22Rv1 (cell line): ENCODE measurements at regions not wholly inside any gene's neighbourhood (a gene's known extent, or its start where the extent isn't known, plus 50 kb on each side); places are given as distances from the start of the nearest gene placed in this dataset.

Experiments
- CTCF ChIP-seq: fragments of 450-650 bp; IDR thresholded peaks from 2 replicates; pipeline ENCODE4 v1.5.1; 2017; ENCODE audit warnings: mild to moderate bottlenecking
- ZFX ChIP-seq: fragments of 450-650 bp; IDR thresholded peaks from 2 replicates; pipeline ENCODE4 v1.6.1; 2017; ENCODE audit warnings: antibody characterized with exemption, borderline replicate concordance

GRCh38 chr2:43146083-43146482, 80.3 kb downstream of the ZFP36L2 start:
- TF ChIP-seq CTCF (no peak), ZFX (no peak)
